GM12891 (cell line): ENCODE measurements at regions not wholly inside any gene's neighbourhood (a gene's known extent, or its start where the extent isn't known, plus 50 kb on each side); places are given as distances from the start of the nearest gene placed in this dataset.

ENCODE experiments used
- POLR2A ChIP-seq: IDR thresholded peaks from 2 replicates; pipeline ENCODE4 v1.6.1; 2011; ENCODE audit warnings: low read depth, low read length, control low read depth
- POLR2AphosphoS5 ChIP-seq: IDR thresholded peaks from 2 replicates; pipeline ENCODE4 v1.6.1; 2011; ENCODE audit warnings: low read depth, low read length, control low read depth
- SPI1 ChIP-seq: IDR thresholded peaks from 2 replicates; pipeline ENCODE4 v1.6.1; 2011; ENCODE audit warnings: low read depth, low read length, control low read depth

DNA sequence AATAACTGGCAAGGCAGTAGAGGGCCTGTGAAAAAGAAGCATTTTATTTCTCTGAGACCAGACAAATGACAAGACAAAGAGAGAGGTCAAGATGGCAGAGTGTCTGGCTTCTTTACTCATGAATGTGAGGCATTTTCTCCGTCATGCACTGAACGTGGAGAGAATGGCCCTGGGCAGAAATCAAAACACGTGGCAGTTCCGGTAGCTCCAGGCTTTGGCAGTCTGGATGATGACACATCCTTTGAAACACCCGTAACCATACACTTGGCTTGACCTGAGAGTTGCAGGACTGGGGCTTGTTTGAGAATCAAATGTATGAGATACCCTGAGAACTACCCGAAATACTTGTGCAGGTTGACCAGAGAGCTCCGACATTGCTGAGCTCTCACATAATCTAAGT lies 537.6 kb downstream of the ACTR3B start:
- TF ChIP-seq POLR2A = no peak
- no peak for TF ChIP-seq POLR2AphosphoS5
- no peak for TF ChIP-seq SPI1
